Peyer's patch (tissue), 4 donors: ENCODE measurements at regions not wholly inside any gene's neighbourhood (a gene's known extent, or its start where the extent isn't known, plus 50 kb on each side); places are given as distances from the start of the nearest gene placed in this dataset.

Source experiments
- CTCF ChIP-seq, 6 experiments: fragments of 450-650 bp in 4 of 6; fragments of 200-600 bp in 2 of 6; sonication (generic) in 1 of 6; IDR thresholded peaks; one replicate each; pipeline ENCODE4 v1.5.1; 2017 to 2019; ENCODE audit warnings: antibody characterized with exemption in 6 of 6, mild to moderate bottlenecking in 3 of 6, moderate library complexity in 1 of 6
- POLR2A ChIP-seq, 2 donors: fragments of 450-650 bp; IDR thresholded peaks; one replicate each; pipeline ENCODE4 v1.5.1; 2017; ENCODE audit warnings: antibody characterized with exemption in 2 of 2, mild to moderate bottlenecking in 2 of 2, moderate library complexity in 2 of 2

GRCh38 chr13:47502166-47502565 is 498.9 kb downstream of the SUCLA2 start:
- TF ChIP-seq CTCF (IDR thresholded peaks at IDR 0.05), result no peak
- no peak for TF ChIP-seq POLR2A (IDR thresholded peaks at IDR 0.05)
